Left renal pelvis (tissue), 4 donors: ENCODE measurements at regions not wholly inside any gene's neighbourhood (a gene's known extent, or its start where the extent isn't known, plus 50 kb on each side); places are given as distances from the start of the nearest gene placed in this dataset.
"Not testable (repeated sequence)": the region's sequence is repeated elsewhere in the genome, so short reads cannot be mapped to it uniquely, and the experiment has no call there.

ENCODE experiments used
- DNase-seq, 4 donors: peaks; one replicate each; pipeline ENCODE4 v3.0.0-alpha.2; 2013; ENCODE audit warnings: low read depth in 4 of 4, low spot score in 3 of 4

DNA sequence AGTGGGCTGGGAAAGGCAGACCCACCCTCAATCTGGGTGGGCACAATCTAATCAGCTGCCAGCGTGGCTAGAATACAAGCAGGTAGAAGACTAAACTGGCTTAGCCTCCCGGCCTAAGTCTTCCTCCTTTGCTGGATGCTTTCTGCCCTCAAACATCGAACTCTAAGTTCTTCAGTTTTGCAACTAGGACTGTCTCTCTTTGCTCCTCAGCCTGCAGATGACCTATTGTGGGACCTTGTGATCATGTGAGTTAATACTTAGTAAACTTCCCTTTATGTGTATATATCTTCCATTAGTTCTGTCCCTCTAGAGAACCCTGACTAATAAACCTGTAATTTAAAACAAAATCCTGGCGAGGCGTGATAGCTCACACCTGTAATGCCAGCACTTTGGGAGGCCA is 51.8 kb upstream of the SLC39A8 start:
- DNase-seq = not testable (repeated sequence)

DNA sequence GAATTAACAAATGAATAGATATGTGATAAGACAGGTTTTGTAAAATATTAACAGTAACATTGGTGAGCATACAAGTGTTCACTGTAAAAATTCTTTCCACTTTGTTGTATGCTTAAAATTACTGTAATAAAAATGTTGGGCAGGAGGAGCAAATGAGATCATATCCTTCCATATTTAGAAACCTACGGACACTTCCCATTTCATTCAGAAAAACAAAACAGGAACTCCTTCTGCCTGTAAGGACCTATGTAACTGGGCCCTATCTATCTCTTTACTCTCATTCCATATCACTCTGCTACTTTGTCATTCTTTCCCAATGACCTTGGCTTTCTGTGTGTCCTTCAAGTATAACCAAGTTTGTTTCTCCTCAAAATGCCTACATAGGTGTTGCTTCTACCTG is 53.7 kb upstream of the SLC39A8 start:
- no peak for DNase-seq

DNA sequence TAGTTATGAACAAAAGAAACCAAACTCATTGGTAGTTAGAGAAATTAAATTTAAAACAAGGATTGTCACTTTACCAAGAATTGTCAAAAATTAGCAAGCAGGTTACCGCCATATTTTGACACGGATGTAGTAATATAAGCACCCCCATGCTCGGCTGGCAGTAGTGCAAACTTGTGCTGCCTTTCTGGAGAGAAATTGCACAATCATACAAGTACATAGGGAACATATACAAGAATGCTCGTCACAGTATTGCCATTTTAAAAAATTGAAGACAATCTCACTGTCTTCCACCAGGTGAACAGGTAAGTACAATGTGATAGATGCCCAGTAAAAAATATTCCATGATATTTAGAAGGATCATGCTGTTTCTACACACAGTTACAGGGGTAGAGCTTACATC is 55.6 kb upstream of the SLC39A8 start:
- DNase-seq = no peak

DNA sequence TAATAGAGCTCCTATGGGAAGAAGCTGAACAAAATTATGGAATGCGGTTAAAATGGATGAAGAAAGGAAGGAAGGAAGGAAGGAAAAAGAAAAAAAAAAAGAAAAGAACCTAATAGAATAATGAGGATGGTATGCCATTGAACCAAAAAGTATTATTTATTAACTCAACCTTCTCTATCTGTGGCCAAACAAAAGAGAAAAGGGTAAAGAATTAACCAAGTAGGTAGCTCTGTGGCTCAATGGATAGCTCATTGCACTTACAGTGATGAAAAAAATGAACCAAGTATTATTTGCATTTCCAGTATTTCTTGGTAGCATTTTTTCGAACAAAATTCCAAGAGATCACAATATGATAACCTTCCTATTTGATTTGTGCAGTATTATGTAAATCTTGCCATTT is 56.9 kb upstream of the SLC39A8 start:
- no peak for DNase-seq

- no peak for DNase-seq
These were observed 57.8 kb upstream of the SLC39A8 start for GRCh38 chr4:102403116-102403515.

GRCh38 chr4:102404431-102404969 is 59.2 kb upstream of the SLC39A8 start:
- no peak for DNase-seq

DNA sequence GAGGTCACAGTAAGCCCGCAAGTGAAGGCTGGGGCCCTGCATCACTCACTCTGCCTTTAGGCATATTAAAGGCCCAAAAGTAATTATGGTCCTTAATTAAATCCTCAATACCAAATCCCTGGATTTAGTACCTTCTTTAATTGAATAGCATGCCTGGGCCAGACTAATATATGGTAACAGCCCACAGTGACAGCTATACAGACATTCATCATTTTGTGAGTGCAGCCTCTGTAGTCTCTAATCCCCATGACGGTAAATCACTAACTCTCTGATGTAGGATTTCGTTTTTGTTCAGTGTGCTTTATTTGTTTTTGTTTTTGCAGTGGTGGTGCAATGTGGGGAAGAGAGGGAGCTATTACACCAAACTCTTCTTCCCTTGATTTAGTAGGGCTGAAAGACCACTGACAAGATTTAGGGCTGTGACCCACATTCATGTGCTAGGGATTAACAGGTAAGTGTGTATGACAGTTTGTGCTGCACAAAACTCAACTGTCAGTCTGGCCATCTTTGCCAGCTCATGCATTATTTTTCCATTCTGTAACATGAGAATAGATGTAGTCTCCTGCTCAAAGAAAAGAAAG is 60.6 kb upstream of the SLC39A8 start:
- no peak for DNase-seq

DNA sequence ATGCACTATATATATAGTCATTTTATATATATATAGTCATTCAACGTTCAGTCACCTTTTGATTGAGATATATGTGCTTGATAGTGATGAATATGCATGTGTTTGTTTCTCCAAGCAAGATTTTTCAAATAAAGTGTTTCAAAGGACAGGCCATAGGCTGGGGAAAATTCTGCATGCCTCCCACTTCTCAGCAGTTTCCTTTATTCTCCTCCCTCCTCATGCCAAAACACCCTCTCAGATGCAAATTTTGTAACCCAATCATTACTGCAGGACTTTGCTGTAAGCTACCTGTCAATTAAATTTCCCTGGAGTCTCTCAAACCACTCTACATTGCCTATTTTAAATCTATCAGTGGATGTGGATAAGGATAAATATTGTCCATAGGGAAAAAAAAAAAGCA is 65.6 kb upstream of the SLC39A8 start:
- not testable (repeated sequence) for DNase-seq

GRCh38 chr4:102411408-102411807 is 66.1 kb upstream of the SLC39A8 start:
- no peak for DNase-seq

- no peak for DNase-seq
These were observed 71.5 kb upstream of the SLC39A8 start for GRCh38 chr4:102416765-102417164.

- DNase-seq = no peak
These were observed 75.5 kb upstream of the SLC39A8 start for GRCh38 chr4:102420563-102421398.

DNA sequence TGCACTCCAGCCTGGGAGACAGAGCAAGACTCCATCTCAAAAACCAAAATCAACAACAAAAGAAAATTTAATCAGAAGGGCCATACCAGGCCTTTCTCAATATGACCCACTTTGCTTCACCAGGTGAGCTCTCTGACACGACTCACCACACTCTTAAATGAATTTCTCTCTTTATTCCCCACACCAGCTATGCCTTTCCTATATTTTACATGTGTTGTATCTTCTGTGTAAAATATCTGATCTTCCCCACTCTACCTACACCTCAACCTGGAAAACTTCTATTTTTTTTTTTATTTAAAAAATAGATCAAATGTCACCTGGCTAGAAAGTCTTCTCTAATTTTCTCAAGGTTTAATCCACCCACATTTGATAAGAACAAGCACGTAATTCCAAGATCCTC is 77.6 kb upstream of the SLC39A8 start:
- DNase-seq = no peak

DNA sequence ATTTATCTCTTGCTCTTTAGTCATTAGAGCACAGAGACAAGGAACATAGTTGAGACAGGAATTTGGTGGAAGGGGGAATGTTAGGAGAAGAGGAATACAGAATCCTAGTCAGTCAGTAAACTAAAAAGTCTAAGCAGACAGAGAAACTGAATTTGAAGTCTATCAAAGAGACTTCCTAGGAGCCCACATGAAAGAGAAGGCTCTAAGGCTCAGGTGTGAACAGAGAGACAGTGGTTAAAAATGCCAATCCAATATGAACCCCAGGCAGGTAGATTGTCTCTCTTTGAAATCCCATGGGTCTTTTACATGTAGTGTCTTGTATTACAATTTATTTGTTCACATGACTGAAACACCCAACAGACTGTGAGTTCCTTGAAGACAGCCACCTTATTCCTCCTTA is 77.8 kb upstream of the NFKB1 start:
- no peak for DNase-seq

DNA sequence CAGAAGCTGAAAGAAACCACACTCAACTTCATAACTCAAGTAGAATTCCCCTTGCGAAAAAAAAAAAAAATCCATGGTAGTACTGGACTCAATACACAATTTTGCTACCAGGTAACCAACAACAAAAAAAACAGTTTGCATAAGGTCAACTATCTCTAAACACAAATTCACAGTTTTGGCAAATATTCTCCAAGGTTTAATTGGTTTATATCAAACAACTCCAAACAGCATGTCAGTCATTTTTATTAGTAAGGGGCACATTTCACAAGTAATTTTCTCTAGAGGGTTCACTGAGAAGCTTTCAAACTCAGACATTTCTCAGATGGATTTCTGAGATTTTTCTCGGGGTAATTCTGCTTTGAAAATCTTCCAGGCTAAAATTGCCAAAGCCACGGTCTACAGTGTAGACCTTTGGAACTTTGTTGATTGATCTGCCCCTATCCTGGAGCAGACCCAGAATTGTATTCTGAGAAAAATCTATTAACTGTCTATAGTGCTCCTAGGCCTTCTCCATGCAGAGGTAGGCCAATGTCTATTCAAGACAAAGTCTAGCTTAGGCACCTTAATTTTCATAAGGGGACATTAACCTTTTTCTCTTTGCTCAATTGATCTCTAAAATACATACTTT is 73.7 kb upstream of the NFKB1 start:
- DNase-seq = no peak

GRCh38 chr4:102428122-102428521 is 73.0 kb upstream of the NFKB1 start:
- DNase-seq = no peak

DNA sequence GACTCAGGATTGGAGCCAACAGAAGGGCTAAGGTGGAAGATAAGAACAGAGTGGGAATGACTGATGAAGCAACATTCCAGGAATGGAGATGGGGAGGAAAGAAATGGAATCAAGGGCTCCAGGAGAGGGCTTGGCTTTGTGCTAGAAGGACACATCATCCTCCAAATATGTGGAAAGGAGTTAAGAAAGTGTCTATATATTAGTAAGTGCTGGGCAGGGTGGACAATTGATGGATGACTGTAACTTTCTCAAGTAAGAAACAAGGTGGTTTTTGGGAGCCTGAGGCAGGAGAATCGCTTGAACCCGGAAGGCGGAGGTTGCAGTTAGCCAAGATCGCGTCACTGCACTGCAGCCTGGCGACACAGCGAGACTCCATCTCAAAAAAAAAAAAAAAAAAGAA is 71.6 kb upstream of the NFKB1 start:
- DNase-seq = no peak

DNA sequence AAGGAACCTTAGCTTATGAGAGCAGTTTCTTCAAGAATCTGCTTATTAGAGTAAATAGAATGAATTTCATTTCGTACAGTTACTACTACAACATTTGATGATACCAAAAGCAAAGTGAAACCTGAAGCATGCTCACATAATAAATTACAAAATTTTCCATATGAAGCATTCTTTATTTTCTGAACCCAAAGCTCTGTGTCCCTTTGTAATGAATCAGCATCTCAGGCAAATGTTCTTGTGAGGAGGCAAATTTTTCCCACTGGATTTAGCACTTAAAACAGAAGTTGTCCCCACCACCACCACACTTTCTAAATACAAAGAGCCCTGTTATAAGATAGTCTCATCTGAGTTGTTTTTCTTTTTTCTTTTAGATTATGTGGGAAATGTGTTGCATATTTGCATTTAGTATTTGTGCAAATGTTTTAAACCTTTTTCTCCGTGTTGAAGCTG is 70.7 kb upstream of the NFKB1 start:
- no peak for DNase-seq

DNA sequence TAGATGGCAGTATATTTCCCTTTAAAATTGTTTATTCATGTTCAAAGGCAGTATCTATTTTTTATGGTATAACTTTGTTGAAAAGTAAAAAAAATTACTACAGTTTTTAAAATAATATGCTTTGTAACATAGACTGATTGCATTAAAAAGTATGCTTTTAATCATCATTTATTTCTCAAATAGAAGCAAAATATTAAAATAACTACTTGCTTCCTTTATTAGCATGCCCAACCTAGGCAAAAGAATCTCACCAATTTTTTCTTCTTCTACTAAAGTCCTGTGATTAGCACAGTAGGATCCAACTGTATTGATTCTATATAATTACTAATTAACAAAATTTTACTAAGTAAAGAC is 69.6 kb upstream of the NFKB1 start:
- DNase-seq = no peak

DNA sequence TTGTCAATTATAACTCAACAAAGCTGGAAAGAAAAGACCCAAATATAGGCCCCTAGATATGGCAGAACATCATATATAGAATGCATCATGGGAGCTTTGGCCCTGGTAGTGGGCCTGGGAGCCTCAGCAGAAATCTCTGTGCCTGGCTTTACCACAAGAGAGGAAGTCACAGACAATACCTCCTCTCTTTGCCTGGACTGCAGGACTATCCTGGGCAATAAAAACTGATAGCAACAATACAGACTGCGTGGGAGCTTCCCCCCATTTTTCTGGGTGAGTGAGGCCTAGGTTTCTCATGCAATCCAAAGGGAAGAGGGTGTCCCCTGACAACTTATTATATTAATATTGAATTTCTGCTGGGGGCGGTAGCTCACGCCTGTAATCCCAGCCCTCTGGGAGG is 64.0 kb upstream of the NFKB1 start:
- DNase-seq = no peak

DNA sequence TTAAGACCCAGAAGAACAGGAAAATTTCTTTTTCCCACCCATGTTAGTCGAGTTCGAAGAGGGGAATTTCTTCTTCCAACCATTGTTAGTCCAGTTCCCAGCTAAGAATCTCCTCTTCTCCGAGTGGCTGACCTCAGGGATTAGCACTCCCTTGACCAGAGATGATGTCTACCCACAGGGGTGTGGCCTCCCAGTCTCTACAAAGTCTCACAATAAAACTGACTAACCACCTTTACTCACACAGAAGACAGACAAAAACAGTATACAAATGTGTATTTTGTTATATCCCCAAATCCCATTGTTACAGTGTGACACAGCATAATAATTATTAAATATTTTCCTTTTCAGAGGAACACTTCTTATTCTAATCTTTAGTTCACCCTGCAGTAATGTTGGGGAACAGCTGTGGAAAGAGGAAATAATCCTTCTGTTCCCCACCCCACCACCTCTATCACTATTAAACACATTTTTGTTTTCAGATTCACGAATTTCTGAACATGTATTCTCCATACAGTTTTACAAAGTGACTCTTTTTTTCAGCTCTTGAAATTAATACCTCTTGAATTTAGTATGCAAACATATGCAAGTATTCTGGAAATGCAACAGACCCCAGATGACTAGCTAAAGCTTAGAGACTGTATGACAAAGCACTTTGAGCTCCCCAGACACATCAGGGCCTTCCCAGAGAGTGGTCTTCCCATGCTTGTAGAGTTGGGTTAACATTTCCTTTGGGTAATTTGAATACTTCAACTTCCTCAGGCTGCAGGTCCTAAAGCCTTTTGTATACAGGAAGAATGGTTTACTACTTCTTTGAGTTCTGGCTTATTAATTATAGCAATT is 62.5 kb upstream of the NFKB1 start:
- no peak for DNase-seq

GRCh38 chr4:102439236-102439614 is 61.9 kb upstream of the NFKB1 start:
- peak in 1 of 4 donors; percentile 12 for DNase-seq
